Suprapubic skin (tissue), 4 donors: ENCODE measurements at regions not wholly inside any gene's neighbourhood (a gene's known extent, or its start where the extent isn't known, plus 50 kb on each side); places are given as distances from the start of the nearest gene placed in this dataset.
A peak's percentile ranks its signal among the peaks of the same experiment; 100 is the strongest.

Source experiments
- DNase-seq, 2 donors: peaks; one replicate each; pipeline ENCODE4 v3.0.0-alpha.2; 2019; ENCODE audit warnings: low spot score in 2 of 2
- H3K27ac ChIP-seq: fragments of 200-600 bp; sonication (generic); one replicate; pipeline ENCODE4 v1.5.1; 2019
- H3K27me3 ChIP-seq: fragments of 200-600 bp; sonication (generic); one replicate; pipeline ENCODE4 v1.5.1; 2019
- H3K36me3 ChIP-seq: fragments of 200-600 bp; sonication (generic); one replicate; pipeline ENCODE4 v1.5.1; 2019
- H3K4me1 ChIP-seq: fragments of 200-600 bp; sonication (generic); one replicate; pipeline ENCODE4 v1.5.1; 2019
- H3K4me3 ChIP-seq: fragments of 200-600 bp; sonication (generic); one replicate; pipeline ENCODE4 v1.5.1; 2019; ENCODE audit warnings: mild to moderate bottlenecking
- H3K9me3 ChIP-seq: fragments of 200-600 bp; sonication (generic); one replicate; pipeline ENCODE4 v1.5.1; 2019
- CTCF ChIP-seq, 2 donors: fragments of 200-600 bp in 1 of 2; fragments of 450-650 bp in 1 of 2; sonication (generic) in 1 of 2; IDR thresholded peaks; one replicate each; pipeline ENCODE4 v1.5.1; 2016 to 2019; ENCODE audit warnings: antibody characterized with exemption in 2 of 2, mild to moderate bottlenecking in 1 of 2, moderate library complexity in 1 of 2
- EP300 ChIP-seq: sonication (generic); formaldehyde crosslinking; IDR thresholded peaks from one replicate; pipeline ENCODE4 v1.6.1; 2017; ENCODE audit warnings: antibody characterized with exemption
- POLR2A ChIP-seq, 2 donors: fragments of 450-650 bp; IDR thresholded peaks; one replicate each; pipeline ENCODE4 v1.6.1; 2017; ENCODE audit warnings: antibody characterized with exemption in 2 of 2, mild to moderate bottlenecking in 2 of 2, moderate library complexity in 2 of 2
- POLR2AphosphoS5 ChIP-seq, 3 donors: sonication (generic); formaldehyde crosslinking; IDR thresholded peaks; one replicate each; pipeline ENCODE4 v1.6.1; 2017; ENCODE audit warnings: antibody characterized with exemption in 3 of 3
- WGBS: methylation state at CpG from one replicate; pipeline ENCODE4 v1.1.5; 2018; 5-methylcytosine and 5-hydroxymethylcytosine counted together

- no peak for DNase-seq
- no peak overlapping the region for H3K27ac ChIP-seq
- no peak for TF ChIP-seq CTCF (IDR thresholded peaks at IDR 0.05)
- no peak for TF ChIP-seq EP300
- no peak for TF ChIP-seq POLR2A (IDR thresholded peaks at IDR 0.05)
- no peaks in the 10 kb centered on the region for H3K36me3 ChIP-seq
- peaks cover 3% of the 10 kb centered on the region for H3K27me3 ChIP-seq
- no peaks in the 10 kb centered on the region for H3K9me3 ChIP-seq
- no peaks in the 10 kb centered on the region for H3K4me1 ChIP-seq
- WGBS: 71% methylated on average over 4 of the region's 4 CpGs
- H3K4me3 ChIP-seq: no peak overlapping the region
Measured at GRCh38 chr22:22341736-22342135, 97.2 kb downstream of the VPREB1 start.

- no peak for DNase-seq
- H3K27ac ChIP-seq: no peak overlapping the region
- 64% methylated on average over 6 of the region's 8 CpGs for WGBS
- no peaks in the 10 kb centered on the region for H3K36me3 ChIP-seq
- TF ChIP-seq POLR2A (IDR thresholded peaks at IDR 0.05) (no peak), CTCF (IDR thresholded peaks at IDR 0.05) (peak; percentile 41 to 85)
- no peaks in the 10 kb centered on the region for H3K9me3 ChIP-seq
- no peaks in the 10 kb centered on the region for H3K4me1 ChIP-seq
- H3K27me3 ChIP-seq: peaks cover 4% of the 10 kb centered on the region
- H3K4me3 ChIP-seq: no peak overlapping the region
Measured at GRCh38 chr22:22342697-22343580, 98.4 kb downstream of the VPREB1 start.

- Histone ChIP-seq H3K27me3 (peaks cover 12% of the 10 kb centered on the region), H3K27ac (no peak overlapping the region), H3K36me3 (no peaks in the 10 kb centered on the region), H3K4me3 (no peak overlapping the region), H3K4me1 (no peaks in the 10 kb centered on the region), H3K9me3 (no peaks in the 10 kb centered on the region)
- no peak for DNase-seq
- WGBS: 78% methylated on average over 9 of the region's 9 CpGs
- TF ChIP-seq EP300 (no peak), CTCF (IDR thresholded peaks at IDR 0.05) (no peak), POLR2A (IDR thresholded peaks at IDR 0.05) (no peak), POLR2AphosphoS5 (IDR thresholded peaks at IDR 0.05) (no peak)
Measured at GRCh38 chr22:22343581-22344296, 99.2 kb downstream of the VPREB1 start.

- no peaks in the 10 kb centered on the region for H3K9me3 ChIP-seq
- 77% methylated on average over 3 of the region's 5 CpGs for WGBS
- H3K36me3 ChIP-seq: no peaks in the 10 kb centered on the region
- TF ChIP-seq POLR2AphosphoS5 (IDR thresholded peaks at IDR 0.05): no peak
- no peak for TF ChIP-seq EP300
- TF ChIP-seq POLR2A (IDR thresholded peaks at IDR 0.05): no peak
- no peak for TF ChIP-seq CTCF (IDR thresholded peaks at IDR 0.05)
- H3K4me3 ChIP-seq: no peak overlapping the region
- peaks cover 19% of the 10 kb centered on the region for H3K27me3 ChIP-seq
- H3K4me1 ChIP-seq: no peaks in the 10 kb centered on the region
- H3K27ac ChIP-seq: no peak overlapping the region
- no peak for DNase-seq
Measured at GRCh38 chr22:22344430-22344829, 99.8 kb downstream of the VPREB1 start.

GRCh38 chr22:22345781-22346180 lies 101.2 kb downstream of the VPREB1 start:
- DNase-seq: no peak
- WGBS: 84% methylated on average over 5 of the region's 5 CpGs
- Histone ChIP-seq H3K27me3 (peaks cover 19% of the 10 kb centered on the region), H3K4me3 (no peak overlapping the region), H3K4me1 (no peaks in the 10 kb centered on the region), H3K27ac (no peak overlapping the region), H3K36me3 (no peaks in the 10 kb centered on the region), H3K9me3 (no peaks in the 10 kb centered on the region)
- TF ChIP-seq POLR2AphosphoS5 (IDR thresholded peaks at IDR 0.05) (no peak), POLR2A (IDR thresholded peaks at IDR 0.05) (no peak), EP300 (no peak), CTCF (IDR thresholded peaks at IDR 0.05) (no peak)
